GM19239 (cell line): ENCODE measurements at regions not wholly inside any gene's neighbourhood (a gene's known extent, or its start where the extent isn't known, plus 50 kb on each side); places are given as distances from the start of the nearest gene placed in this dataset.
"Not testable (repeated sequence)": the region's sequence is repeated elsewhere in the genome, so short reads cannot be mapped to it uniquely, and the experiment has no call there.

Experiments
- DNase-seq: peaks from one replicate; pipeline ENCODE4 v3.0.0; 2011; ENCODE audit warnings: low spot score; ENCODE audit not compliant: insufficient read length
- FAIRE-seq: peaks from 2 replicates; lab custom pipeline; 2011; peaks lifted over from hg19 to GRCh38; lab: Jason Lieb, UNC

DNA sequence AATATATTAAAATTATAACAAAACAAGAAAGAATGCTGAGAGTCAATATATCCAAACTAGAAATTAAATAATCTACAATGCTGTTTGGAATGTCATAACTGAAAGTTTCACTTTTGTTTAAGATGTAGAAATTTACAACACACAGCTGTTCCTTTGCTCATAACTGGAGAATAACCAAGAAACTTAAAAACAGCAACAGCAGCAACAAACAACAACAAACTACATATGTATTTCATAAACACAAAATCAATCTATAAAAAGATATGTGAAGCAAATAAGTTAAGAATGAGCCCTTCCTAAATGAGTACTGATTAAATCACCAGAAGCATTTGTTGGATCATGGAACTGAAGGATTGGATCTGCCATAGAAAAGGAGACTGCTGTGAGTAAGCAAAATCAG is 456.5 kb upstream of the ZNF804A start:
- FAIRE-seq (no peak), DNase-seq (no peak)

DNA sequence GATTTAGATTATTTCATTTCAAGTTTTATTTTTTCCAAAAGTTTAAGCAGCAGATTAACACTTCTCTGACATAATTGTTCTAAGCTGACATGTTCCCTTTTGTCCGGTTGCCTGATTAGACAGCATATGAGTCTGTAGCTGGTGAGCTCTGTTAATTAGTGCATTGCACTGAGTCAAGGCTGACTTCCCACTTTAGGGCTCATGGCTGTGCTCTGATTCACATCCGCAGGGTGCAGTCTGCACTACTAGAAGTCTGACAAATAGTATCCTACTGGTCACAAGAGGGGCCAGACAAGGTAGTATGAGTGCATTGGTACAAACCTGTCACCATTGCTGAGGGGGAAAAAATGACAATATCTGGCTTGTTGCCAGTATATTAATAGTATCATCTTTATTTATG is 443.9 kb upstream of the ZNF804A start:
- FAIRE-seq (no peak), DNase-seq (no peak)

DNA sequence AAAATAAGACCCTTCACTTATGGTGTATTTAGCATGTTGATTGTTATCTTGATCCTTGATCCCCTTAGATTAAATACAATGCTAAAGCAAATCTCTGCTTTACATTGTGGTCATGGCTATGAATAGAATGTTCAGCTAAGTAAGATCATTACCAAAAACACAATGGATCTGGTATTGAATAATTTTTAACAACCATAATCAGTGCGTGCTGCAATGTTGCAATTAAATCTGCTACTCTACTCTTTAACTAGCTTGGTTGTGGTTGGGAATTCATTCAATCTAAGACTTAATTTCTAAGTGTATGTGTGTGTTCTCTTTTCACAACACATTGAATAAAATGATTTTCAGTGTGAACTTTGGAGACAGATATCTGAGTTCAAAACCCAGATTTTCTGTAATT is 442.5 kb upstream of the ZNF804A start:
- no peak for FAIRE-seq

DNA sequence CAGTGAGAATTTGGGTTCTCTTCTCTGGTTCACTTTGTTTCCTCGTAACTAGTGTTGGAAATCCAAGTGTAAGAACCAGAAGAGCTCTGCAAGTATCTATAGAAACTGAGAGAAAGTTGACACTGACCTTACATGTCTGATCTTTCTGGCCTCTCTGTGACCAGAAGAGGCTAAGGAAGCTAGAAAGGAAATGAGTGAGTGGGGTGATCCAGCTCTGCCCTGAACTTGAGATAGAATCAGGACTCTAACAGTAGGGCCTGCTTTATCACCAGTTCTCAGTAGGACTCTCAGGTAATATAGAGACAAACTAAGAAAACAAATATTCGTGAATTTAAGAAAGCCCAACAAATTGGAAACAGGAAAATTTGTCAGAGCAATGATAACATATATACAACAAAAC is 441.2 kb upstream of the ZNF804A start:
- no peak for DNase-seq
- FAIRE-seq = no peak

More for the DNA sequence above, 442.5 kb upstream of the ZNF804A start:
- no peak for DNase-seq

DNA sequence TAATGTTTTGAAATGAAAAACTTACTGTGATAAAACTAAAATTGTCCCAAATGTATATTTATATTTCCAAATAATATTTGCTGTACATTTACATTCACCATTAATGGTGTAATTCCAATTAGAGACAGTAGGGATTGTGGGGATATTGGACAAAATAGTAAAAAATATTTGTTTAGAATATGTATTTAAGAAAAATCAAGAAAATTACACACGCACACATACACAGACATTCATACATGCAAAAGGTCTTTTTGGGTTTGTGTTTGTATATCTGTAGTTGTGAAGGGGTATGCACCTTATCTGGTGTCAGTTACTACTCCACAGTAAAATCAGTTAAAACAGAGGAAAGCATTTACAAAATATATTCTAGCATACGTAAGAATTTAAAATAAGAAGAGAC is 435.9 kb upstream of the ZNF804A start:
- FAIRE-seq (no peak), DNase-seq (no peak)

DNA sequence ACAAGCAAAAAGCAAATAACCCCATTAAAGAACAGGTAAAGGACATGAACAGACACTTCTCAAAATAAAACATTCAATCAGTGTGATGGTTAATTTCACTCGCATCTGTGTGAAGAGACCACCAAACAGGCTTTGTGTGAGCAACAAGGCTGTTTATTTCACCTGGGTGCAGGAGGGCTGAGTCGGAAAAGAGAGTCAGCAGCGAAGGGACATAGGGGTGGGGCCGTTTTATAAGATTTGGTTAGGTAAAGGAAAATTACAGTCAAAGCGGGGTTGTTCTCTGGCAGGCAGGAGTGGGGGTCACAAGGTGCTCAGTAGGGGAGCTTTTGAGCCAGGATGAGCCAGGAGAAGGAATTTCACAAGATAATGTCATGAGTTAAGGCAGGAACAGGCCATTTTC is 429.5 kb upstream of the ZNF804A start:
- not testable (repeated sequence) for DNase-seq, FAIRE-seq

DNA sequence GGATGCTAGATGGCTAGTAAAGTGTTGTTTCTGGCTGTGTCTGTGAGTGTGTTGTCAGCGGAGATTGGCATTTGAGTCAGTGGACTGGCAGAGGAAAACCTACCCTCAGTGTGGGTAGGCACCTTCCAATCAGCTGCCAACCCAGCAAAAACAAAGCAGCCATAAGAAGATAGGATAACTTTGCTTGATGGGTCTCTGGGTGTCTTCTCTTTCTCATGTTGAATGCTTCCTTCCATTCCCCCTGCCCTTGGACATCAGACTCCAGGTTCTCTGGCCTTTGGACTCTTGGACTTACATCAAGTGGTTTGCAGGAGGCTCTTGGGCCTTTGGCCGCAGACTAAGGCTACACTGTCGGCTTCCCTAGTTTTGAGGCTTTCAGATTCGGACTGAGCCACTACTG is 429.0 kb upstream of the ZNF804A start:
- FAIRE-seq = no peak

DNA sequence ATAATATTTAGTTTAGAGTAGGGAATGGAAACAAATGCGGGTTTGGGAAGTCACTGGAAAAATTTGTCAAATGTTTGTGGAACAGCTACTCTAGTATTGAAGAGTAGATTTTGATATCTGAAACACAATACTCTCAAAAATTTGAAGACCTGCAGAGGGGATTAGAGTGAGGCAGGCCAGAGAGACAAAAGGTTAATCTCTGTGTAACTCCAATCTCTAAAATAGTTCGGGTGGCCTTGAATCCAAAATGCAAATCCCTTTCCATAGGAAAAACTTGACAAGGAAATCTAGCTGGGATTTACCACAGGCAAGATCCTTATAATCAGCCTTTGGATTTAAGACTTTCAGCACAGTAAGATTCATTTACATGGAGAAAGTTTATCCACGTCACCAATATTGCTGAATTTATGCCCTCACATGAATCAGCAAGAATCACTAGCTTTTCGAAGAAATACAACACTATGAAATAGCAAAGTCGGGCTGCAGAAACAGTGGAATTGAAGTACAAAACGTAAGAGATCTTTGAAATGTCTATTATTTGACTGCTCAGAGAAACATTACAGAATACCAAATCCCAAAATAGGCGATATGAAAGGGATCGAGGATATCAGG is 423.7 kb upstream of the ZNF804A start:
- FAIRE-seq (no peak), DNase-seq (no peak)

More for the DNA sequence above, 429.0 kb upstream of the ZNF804A start:
- DNase-seq = no peak

DNA sequence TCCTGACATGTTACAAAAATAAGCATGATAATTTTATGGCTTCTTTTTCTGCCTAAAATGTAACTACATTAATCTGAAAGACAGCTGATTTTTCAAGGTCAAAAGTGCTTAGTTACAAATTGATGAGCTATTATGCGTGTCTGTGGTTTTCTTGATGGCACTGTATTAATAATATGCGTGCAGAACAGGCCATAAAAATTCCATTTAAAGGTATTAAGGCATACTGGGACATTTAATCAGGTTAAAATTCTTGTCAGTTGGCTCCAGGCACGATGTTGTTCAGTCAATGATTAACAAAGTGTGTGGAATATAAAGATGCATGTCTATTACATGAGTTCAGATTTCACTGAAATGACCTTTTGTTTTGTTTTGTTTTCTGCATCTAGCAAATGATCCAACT is 420.1 kb upstream of the ZNF804A start:
- FAIRE-seq = no peak
- DNase-seq = no peak

DNA sequence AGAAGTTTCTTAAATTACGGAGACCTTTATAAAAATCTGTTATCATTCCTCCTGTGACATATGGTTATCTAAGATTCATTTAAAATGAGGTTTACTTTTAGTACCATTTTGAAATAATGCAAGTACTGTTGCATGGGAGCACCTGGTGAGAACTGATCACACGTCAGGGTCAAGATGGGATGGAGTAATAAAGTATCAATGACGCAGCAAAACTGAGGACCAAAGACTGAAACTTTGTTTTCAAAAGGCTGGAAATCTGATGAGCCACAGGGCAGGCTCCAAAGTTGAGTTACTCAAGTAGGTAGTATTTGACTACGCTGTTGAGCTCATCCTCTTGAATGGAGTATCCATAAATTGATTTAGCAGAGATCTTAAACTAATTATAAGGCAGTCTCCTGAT is 411.9 kb upstream of the ZNF804A start:
- FAIRE-seq (no peak), DNase-seq (no peak)

DNA sequence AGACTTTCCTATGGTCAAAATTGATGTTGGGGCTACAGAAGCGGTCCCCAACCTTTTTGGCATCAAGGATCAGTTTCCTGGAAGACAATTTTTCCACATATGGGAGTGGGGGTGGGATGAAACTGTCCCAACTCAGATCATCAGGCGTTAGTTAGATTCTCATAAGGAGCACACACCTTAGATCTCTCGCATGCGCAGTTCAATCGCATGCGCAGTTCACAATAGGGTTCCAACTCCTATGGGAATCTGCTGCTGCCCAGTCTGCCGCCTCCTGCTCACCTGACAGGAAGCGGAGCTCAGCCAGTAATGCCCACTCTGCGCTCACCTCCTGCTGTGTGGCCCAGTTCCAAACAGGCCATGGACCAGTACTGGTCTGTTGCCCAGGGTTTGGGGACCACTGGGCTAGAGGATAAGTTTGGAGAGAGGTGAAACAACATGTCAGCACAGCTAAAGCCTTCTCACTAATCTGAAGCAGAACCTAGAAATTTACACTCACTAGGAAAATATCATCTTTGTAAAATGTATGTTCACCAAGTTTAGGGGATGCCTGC is 410.8 kb upstream of the ZNF804A start:
- DNase-seq (no peak), FAIRE-seq (no peak)

DNA sequence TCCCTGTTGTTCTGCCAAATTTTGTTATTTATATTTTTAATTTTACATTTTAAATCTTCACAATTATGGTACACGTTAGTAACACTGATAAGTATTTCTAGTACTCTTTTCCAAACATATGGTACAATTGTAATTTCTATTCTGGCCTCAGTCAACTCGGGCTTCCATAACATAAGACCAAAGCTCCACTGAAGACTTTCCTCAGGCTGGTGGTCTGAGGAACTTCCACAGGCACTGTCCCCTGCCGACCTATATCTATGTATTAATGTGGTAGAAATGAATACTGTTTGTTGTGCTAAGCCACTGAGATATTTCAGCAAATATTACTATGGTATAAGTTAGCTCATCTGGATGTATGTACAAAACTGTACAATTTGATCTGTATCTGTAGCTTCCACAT is 407.6 kb upstream of the ZNF804A start:
- DNase-seq = no peak
- FAIRE-seq = no peak

DNA sequence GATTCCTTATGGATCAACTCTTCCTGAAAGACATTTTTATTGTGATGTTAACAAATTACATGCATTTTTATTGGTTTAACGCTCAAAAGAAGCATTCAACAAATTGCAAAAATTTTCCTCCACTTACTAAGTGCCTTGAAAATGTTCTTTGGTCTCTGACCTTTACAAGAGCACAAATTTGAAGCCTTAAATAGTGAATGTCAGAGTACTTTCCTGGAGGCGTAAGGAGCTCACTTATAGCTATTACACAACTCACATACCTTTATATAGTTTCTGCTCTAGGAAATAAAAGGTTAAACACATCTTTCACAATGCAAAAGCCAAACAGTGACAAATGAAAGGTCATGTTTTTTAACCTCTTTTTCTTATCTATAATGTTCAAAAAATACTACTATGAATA is 405.7 kb upstream of the ZNF804A start:
- DNase-seq = no peak
- no peak for FAIRE-seq

DNA sequence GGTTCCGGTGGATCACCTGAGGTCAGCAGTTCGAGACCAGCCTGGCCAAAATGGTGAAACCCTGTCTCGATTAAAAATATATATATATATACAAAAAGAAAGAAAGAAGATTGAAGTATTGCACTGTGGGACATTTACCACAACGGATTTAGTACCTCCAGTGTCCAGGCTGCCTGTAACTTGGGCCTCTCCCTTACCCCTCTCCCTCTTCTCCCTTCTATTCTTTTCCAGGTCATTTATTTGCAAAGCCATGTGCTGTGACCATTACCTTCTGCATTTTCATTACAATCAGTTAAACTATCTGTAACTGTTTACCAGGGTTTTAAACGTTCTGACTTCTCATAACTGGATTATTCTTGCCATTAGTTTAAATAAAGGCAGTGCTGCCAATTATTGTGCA is 400.9 kb upstream of the ZNF804A start:
- FAIRE-seq (no peak), DNase-seq (no peak)

DNA sequence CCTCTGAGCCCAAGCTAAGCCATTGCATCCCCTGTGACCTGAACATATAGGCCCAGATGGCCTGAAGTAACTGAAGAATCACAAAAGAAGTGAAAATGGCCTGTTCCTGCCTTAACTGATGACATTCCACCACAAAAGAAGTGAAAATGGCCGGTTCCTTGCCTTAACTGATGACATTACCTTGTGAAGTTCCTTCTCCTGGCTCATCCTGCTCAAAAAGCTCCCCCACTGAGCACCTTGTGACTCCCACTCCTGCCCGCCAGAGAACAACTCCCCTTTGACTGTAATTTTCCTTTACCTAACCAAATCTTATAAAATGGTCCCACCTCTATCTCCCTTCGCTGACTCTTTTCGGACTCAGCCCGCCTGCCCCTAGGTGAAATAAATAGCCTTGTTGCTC is 399.5 kb upstream of the ZNF804A start:
- DNase-seq, FAIRE-seq: not testable (repeated sequence)

DNA sequence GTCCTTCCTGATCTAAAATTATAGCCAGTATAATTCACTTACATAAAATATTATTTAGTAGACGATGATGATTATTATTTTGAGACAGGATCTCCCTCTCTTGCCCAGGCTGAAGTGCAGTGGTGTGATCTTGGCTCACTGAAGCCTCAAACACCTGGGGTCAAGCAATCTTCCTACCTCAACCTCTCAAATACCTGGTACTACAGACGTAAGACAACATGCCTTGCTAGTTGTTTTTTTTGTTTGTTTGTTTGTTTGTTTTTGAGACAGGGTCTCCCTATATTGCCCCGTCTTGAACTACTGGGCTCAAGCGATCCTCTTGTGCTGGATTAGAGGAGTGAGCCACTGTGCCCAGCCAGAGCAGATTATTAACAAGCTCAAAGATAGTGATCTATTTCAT is 399.1 kb upstream of the ZNF804A start:
- no peak for DNase-seq
- FAIRE-seq = no peak

DNA sequence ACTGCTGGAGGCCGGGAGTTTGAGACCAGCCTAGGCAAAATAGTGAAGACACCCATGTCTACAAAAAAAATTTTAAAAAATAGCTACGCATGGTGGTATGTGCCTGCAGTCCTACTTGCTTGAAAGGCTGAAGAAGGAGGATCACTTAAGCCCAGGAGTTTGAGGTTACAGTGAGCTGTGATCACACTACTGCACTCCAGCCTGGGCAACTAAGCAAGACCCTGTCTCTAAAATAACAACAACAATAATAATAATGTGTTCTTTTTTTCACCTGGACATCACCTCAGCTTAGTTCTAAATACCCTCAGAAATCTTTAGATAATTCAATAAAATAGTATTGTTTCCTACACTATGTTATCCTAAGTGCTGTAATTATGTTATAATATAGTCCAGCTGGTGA is 397.1 kb upstream of the ZNF804A start:
- DNase-seq (no peak), FAIRE-seq (no peak)

DNA sequence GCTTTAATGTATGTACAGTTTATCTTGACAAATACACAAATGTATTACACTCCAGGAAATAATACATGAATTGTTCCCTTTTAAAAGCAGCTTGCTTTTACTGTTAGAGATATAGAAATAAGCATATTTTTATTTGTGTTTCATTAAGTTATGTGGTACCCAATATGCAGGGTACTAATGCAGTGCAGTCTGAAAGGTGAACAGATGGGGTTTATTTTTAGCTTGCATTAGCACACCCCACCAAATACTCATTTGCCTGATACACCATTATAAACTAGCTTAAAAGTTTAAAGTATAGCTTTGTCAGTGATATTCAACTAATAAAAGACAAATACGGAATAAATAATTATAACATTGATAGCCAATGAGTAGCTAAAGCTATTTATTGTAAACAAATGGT is 394.7 kb upstream of the ZNF804A start:
- DNase-seq = no peak
- FAIRE-seq = no peak

DNA sequence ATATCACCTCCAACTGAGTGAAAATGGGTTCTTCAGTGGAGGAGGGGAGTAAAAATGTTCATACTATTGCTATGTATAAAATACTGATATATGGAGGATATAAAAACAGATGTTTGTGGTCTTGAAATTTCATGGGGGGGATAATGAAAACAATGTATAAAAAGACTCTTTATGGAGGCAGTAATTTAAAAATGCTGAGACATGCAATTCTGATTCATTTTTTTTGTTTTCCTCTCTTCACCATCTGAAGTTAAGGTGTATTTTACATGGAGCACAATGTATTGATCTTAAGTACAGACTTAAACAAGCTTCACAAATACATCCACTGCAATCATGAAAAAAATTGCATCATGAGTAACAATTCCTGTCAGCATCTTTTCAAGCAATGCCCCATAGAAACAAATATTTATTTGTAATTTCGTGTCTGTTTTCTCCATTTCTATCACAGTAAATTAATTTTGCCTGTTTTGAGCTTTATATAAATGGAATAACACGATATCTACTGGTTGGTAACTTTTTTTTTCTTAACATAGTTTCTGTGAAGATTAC is 393.2 kb upstream of the ZNF804A start:
- DNase-seq = no peak
- FAIRE-seq = no peak

DNA sequence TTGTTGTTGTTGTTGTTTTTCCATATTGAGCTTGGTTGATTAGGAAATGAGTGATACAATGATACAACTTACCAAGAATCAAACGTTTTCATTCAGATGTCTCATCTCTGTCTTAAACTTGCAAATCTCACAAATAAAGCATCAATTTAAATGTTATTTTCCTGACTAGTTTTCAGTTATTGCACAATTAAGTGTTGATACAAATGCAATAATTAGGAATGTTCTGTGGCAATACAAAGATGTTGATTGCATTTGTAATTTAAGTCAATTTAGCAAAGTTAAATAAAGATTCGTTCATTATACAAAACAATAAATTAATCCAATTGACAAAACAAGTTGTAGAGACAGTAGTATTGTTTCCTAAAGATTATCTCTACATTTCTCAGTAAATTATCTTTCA is 392.3 kb upstream of the ZNF804A start:
- no peak for DNase-seq
- no peak for FAIRE-seq

DNA sequence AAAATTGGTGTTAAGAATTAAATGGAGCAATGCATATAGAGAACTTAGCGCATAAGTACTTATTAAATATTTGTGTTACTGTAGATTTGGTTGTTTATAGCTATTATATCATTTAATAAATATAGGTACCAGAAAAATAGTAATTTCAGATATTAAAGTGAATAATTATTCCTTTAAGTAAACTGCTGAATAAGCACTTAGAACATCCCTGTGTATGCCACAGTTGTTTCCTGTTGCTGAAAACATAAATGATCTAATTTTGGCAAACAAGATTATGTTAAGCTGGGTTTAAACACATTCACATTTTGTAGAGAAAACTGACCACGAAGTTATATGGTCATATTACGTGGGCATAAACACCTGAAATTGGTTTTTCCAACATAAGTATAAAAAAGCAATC is 388.0 kb upstream of the ZNF804A start:
- DNase-seq (no peak), FAIRE-seq (no peak)

DNA sequence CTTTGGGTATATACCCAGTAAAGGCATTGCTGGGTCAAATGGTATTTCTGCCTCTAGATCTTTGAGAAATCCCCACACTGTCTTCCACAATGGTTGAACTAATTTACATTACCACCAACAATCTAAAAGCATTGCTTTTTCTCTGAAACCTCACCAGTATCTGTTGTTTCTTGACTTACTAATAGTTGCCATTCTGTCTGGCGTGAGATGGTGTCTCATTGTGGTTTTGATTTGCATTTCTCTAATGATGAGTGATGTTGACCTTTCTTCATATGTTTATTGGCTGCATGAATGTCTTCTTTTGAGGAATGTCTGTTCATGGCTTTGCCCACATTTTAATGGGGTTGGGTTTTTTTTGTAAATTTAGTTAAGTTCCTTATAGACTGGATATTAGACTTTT is 382.6 kb upstream of the ZNF804A start:
- DNase-seq (no peak), FAIRE-seq (no peak)
